ENCODE measurements at regions not wholly inside any gene's neighbourhood (a gene's known extent, or its start where the extent isn't known, plus 50 kb on each side); places are given as distances from the start of the nearest gene placed in this dataset.

- no peak for DNase-seq (ENCODE audit: low spot score)
Measured at GRCh38 chr1:232193451-232193783, 436.5 kb downstream of the SIPA1L2 start.

- DNase-seq (ENCODE audit: low spot score): no peak
Measured at GRCh38 chr1:232192781-232193450, 437.0 kb downstream of the SIPA1L2 start.

DNA sequence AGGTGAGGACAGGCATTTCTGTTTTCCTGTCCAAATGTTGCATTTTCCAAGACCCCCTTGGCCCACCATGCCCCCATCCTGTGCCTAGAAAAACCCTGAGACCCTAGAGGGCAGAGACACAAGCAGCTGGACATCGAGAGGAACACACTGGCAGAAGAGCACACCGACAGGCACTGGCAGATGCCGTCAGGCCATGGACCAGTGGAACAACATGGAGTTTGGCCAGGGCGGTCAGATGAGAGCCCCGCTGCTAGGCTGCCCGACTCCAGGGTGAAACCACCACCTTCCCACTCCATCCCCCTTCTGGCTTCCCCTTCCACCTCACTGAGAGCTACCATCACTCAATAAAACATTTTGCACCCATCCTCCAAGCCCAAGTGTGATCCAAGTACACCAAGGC, 438.4 kb downstream of the SIPA1L2 start:
- DNase-seq (ENCODE audit: low spot score): no peak

- DNase-seq (ENCODE audit: low spot score): no peak
Measured at GRCh38 chr1:232188318-232188717, 441.6 kb downstream of the SIPA1L2 start.

DNA sequence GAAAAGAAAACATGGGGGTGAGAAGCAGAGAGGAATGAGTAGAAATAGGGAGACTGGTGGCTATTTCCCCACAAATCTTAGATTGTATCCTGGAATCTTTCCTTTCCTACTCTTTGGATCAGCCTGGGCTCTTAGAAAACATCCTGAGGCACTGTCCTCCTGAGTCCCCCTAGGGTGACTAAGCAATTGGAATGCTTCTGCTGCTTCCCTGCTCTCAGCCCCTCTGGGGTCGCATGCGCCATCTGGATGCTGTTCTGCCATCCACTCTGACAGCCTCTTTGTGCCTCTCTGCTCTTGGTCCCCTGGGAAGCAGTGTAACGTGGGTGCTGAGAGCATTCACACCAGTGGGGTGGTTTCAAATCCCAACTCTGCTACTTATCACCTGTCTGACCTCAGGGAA, 443.0 kb downstream of the SIPA1L2 start:
- DNase-seq (ENCODE audit: low spot score): no peak

DNA sequence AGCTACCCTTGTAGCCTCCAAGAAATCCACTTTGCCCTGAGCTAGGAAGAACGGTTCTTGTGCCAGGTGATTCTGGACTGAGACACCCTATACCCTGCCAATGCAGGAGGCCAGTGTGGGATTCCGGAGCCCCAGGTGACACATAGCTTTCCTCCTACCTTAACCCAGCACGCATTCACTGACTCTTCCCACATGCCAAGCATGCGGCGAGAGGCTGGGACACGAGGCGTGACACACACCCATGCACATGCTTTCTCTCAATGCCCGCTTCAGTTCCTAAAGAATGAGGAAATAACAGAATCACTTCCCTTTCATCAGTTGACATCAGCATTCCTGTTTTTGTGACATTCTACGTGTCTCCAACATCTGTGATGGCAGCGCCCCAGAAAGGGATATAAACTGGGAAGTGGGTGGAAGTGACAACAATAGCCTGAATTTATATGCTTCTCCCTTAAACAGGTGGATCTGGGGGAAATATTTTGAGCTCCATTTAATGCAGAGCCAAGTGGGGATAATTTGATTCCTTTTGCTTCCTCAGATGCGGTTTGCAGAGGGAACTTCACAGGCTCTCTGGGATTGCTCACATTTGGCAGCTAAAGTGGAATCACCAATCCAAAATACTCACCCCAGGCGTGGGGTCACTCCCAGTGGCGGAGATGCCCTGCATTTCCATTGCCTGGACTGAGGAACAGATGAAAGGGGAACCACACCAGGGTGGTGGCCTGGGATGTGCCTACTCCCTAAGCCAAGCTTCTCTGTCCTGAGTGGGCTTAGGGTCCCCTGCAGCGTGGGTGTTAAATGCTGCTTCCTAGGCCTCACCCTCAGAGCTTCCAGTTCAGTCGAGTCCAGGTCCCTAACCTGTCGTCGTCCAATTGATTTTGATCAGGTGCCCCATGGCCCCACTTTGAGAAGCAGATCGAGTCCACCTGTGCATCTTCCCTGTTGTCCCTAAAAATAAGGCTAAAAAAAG, 445.1 kb downstream of the SIPA1L2 start:
- DNase-seq (ENCODE audit: low spot score): no peak

GRCh38 chr1:232183802-232184201, 446.1 kb downstream of the SIPA1L2 start:
- no peak for DNase-seq (ENCODE audit: low spot score)

GRCh38 chr1:232183266-232183800, 446.6 kb downstream of the SIPA1L2 start:
- no peak for DNase-seq (ENCODE audit: low spot score)

DNA sequence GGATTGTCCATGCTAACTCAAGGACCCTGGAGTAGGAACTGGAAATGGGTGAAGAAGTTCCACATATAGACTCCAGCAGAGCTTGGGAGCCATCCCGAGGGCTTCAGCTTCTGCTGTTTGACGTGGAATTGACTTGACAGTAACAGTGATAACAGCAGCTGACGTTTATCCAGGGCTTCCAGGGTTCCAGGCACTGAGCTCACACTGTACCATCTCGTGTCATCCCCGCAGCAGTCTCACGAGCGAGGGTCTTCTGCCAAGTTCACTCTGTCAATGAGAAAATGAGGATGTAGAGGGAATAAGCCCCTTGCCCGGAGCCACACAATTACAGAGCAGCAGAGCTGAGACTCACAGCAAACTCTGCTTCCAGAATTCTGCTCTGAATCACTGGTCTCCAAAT, 447.7 kb downstream of the SIPA1L2 start:
- DNase-seq (ENCODE audit: low spot score): no peak

GRCh38 chr1:232180779-232181136, 449.2 kb downstream of the SIPA1L2 start:
- no peak for DNase-seq (ENCODE audit: low spot score)

GRCh38 chr1:232179896-232180778, 449.8 kb downstream of the SIPA1L2 start:
- DNase-seq (ENCODE audit: low spot score): no peak

GRCh38 chr1:232178191-232178590, 451.7 kb downstream of the SIPA1L2 start:
- no peak for DNase-seq (ENCODE audit: low spot score)

DNA sequence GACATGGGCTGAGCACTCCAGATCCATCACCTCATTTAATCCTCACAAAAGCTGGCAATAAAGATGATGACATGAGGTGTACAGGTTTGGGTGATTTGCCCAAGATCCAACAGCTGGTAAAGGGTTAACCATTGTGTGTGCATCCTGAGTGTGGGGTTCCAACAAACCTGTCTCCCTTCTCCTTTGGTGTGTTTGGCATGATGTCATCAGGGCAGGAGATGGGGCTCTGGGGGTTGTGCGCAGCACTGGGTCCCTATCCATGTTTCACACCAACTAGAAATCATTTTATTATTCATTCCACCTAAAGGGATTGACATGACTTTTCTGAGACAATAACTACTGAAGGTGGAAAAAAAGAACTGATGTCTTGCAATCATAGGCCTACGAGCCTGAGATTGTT, 452.5 kb downstream of the SIPA1L2 start:
- DNase-seq (ENCODE audit: low spot score): no peak

DNA sequence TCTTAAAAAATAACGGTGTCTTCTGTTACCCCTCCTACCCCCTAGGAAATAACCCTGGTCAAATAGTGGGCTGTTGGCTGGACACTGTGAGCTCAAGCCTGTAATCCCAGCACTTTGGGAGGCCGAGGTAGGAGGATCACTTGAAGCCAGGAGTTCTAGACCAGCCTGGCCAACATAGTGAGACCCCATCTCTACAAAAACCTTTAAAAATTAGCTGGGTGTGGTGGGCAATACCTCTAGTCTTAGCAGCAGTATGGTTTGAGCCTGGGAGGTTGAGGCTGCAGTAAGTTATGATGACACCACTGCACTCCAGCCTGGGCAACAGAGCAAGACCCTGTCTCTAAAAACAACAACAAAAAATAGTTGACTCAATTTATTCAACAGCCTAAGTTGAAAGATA, 453.7 kb downstream of the SIPA1L2 start:
- DNase-seq (ENCODE audit: low spot score): no peak

DNA sequence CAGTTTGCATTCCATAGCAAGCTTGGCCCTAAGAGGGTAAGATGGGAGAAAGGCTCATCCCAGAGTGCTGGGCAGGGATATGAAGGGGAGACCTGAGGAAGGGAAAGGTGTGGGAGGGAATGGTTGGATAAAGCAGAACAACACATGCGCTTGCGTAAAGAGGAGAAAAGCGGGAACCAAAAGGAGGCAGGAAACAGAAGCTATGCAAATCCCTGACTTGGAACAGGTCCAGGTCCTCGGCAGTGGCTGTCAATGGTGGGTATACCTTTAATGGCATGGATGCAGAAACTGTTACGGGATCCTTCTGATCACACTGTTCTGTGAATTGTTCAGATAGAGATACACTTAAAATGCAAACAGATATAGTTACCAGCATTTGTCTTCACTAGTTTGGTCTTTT, 455.6 kb downstream of the SIPA1L2 start:
- DNase-seq (ENCODE audit: low spot score): no peak

- no peak for DNase-seq (ENCODE audit: low spot score)
Measured at GRCh38 chr1:232172563-232172962, 457.4 kb downstream of the SIPA1L2 start.

- DNase-seq (ENCODE audit: low spot score): no peak
Measured at GRCh38 chr1:232170909-232171308, 459.0 kb downstream of the SIPA1L2 start.

DNA sequence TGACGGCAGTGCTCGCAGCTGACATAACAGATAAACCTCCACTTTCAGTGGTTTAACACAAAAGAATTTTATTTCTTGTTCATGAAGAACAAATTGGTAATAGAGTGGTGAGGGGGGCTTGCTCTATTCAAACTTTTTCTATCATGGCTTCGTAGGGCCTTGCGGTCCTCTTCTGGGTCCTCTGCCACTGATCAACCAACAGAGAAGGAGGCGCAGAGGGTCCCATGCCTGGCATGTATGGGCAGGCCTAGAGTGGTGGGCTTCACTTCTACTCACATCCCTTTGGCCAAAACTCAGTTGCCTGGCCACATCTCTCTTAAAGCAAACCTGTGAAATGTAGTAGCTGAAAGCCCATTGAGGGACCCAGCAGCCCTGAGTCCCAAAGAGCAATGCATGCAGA, 460.5 kb downstream of the SIPA1L2 start:
- no peak for DNase-seq (ENCODE audit: low spot score)

DNA sequence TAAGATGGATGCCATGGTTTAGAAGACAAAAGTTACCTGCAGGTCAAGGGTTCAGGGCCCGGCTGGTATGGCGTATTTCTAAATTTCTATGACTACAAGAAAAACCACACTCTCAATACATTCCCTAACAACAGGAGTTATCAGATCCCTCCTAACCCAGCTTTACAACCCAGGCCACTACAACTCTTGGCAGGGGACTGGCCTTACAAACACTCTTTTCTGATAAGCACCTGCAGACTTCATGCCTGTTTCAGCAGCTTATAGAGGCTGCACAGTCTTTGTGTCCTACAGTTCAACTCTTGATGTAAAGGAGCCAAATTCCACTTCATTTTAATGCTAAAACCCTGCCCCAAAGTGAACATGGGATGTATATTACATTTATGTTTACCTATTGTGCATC, 461.4 kb downstream of the SIPA1L2 start:
- no peak for DNase-seq (ENCODE audit: low spot score)

DNA sequence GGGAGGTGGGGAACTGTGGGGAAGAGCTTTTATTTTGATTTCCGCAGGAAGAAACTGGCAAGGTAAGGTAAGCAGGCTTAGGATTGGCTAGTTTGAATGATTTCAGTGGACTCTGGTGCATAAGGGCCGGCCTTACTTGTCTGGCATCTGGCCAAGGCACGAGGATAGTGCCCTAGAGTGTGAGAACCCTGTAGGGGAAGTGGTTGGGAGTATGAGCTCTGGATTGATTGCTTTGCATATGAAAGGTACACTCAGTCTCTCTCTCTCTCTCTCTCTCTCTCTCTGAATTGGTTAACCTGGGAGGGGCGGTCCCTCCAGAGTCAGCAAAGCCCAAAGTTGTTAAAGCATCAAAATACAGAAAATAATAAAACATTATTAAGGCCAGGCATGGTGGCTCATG, 463.0 kb downstream of the SIPA1L2 start:
- no peak for DNase-seq (ENCODE audit: low spot score)

DNA sequence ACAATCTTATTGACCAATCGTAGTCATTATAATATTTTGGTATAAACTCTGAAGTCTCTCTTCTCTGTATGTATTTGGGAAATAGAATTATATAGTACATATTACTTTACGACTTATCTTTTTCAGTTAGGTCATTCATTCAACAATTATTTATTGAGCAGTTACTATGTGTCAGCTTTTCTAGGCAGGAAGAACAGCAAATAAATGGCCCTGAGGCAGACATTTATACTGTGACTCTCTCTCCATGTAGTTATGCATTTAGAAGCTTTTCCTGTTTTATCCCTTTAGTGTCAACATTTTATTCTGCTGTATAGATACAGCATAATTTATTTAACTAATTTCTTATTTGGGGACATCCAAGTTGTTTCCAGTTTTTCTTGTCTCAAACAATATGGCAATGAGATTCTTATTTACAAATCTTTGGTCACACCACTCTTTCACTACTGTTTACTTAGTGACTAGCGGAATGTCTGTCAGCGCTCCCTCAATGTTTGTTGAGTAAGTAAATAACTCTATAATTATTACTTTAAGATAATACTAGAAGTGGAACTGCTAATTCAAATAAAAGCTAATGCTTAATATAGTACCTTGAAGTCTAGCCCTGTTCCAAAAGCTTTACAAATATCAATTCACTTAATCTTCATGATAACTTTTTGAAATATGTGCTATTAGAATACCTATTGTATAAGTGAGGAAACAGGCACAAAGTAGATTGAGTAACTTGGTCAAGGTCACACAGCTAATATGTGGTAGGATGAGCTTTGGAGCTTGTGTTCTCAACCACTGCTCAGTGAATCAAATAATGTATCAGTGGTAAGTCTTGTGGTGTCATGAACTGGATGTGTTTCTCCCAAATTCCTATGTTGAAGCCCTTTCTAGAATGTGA, 465.6 kb downstream of the SIPA1L2 start:
- DNase-seq (ENCODE audit: low spot score): no peak

Measured in CD4-positive, alpha-beta T cell treated with Interleukin-6 at 100 ng/mL for 8 hours (primary cell).